HG03066 (cell line): ENCODE measurements at regions not wholly inside any gene's neighbourhood (a gene's known extent, or its start where the extent isn't known, plus 50 kb on each side); places are given as distances from the start of the nearest gene placed in this dataset.
"Not testable (repeated sequence)": the region's sequence is repeated elsewhere in the genome, so short reads cannot be mapped to it uniquely, and the experiment has no call there.

Experiments used
- ATAC-seq: cut with Tn5 transposase; IDR thresholded peaks from one replicate; pipeline ENCODE4 v1.9.1; 2021; ENCODE audit warnings: low read depth; ENCODE audit not compliant: unreplicated experiment

DNA sequence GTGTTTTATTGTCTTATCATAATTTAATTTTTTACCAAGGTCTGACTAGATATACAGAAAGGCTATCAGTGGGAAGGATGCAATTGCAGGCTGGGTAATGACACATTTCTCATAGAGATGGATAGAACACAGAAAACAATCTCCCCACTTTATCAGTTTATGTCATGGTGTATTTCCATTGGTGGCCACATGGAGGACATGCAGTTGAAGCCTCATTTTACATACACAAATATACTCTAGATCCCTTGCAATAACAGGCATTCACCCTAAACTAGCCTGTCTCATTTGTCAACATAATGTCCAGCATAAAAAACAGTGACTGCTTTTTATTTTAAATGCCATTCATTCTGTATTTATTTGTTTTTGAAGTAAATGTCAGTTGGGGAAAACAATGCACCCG lies 526.3 kb downstream of the GABRG2 start:
- no peak for ATAC-seq

DNA sequence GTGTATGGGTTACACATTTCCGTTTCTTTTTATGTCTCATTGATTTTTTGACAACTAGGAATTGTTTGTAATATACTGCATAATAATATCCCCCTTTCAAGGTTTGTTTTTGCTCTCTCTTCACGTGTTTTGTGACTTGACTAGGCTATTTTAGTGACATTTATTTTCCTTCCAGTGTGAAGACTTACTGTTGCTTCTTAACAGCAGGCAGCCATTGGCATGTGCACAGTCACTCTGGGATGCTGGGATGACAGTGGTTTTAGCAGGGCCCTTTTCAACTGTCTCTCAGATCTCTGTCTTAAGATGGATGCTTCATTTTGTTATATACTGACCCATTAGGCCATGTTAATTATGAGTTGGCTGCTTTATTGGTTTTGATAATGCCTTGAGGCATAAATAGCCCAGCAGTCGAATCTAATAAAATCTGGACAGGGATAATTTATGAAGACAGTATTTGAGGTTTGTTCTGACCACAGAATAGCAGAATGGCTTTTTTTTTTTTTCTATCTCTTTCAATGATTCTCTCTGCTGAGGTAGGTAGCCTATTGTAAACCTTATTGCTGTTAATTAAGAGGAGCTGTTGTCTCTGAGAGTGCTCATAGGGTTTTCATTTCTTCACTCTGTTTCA lies 536.0 kb downstream of the GABRG2 start:
- no peak for ATAC-seq

DNA sequence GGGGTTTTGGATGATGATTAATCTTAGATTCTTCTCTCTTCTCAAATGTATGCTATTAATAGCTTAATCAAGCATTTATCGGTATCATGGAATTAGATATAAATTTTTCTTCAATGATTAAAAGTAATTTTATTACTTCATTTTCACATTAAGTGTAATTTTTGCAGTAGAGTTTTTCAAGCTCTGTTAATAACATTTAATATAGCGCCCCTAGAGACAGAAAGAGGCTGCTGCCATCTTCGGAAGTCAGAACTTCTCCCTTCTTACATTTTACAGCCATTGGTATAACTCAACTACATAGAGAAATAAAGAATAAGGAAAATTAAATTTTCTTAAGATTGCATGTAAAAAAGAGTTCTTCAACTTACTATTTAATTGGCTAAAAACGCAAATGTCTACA lies 540.3 kb downstream of the GABRG2 start:
- ATAC-seq, result no peak

DNA sequence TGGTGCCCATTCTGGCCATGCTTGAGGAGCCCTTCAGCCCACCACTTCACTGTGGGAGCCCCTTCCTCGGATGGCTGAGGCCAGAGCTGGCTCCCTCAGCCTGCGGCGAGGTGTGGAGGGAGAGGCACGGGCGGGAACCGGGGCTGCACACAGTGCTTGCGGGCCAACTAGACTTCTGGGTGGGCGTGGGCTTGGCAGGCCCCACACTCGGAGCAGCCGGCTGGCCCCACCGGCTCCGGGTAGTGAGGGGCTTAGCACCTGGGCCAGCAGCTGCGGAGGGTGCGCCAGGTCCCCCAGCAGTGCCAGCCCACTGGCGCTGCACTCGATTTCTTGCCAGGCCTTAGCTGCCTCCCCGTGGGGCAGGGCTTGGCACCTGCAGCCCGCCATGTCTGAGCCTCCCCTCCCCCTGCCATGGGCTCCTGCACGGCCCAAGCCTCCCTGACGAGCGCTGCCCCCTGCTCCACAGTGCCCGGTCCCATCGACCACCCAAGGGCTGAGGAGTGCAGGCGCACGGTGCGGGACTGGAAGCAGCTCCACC lies 554.2 kb downstream of the GABRG2 start:
- ATAC-seq, result not testable (repeated sequence)

DNA sequence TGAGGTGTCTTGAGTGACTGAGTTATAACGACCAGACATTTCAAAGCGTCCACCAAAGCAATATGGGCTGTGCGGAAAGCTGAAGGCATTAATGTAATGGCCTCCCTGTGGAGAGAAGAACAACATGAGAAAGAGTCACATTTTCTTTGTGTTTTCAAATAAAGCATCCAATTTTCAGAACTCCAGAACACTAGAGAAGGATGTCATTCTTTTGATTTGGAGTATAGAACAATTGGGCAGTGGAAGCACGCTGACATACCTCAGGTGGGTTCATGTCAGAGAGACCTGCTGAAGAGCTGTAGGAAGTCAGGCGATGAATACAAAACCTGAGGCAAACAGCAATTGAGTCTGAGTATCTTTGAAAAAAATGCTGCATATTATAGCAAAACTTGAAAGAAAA lies 556.5 kb downstream of the GABRG2 start:
- ATAC-seq, result no peak

DNA sequence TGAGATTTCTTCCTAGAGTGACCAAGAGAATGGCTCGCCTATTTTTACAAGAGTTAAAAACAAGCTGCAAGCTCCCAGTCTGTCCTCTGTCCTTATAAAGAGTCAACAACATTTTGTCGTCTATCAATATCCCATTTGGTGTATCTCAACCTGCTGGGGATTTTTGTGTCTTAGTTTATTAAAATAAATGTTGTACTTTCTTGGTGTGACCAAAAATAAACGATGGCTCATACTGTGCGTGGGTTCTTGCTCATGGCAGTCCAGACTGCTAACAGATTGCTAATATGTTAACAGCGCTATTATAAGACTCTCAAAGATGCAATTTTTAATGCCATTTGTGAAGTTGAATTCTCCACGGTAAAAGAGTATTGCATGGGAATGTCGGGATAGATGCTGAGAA lies 569.9 kb downstream of the GABRG2 start:
- no peak for ATAC-seq

DNA sequence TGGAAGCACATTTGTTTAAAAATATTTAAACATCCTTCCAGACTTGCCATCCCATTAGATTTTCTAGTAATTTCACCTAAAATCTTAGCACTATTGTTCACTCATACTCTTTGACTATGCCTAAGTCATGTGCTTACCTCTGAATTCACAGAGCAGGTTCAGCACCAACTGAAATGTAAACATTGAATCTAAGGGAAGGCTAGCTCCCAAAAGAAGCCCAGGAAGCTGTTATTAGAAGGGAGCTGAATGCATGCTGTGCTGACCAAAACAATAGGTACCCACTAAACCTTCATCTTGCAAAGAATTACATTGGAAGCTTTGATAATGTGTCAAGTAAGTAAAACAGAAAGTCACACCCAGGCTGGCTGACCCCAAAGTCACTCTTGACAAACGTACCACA lies 571.3 kb downstream of the GABRG2 start:
- ATAC-seq, result no peak

DNA sequence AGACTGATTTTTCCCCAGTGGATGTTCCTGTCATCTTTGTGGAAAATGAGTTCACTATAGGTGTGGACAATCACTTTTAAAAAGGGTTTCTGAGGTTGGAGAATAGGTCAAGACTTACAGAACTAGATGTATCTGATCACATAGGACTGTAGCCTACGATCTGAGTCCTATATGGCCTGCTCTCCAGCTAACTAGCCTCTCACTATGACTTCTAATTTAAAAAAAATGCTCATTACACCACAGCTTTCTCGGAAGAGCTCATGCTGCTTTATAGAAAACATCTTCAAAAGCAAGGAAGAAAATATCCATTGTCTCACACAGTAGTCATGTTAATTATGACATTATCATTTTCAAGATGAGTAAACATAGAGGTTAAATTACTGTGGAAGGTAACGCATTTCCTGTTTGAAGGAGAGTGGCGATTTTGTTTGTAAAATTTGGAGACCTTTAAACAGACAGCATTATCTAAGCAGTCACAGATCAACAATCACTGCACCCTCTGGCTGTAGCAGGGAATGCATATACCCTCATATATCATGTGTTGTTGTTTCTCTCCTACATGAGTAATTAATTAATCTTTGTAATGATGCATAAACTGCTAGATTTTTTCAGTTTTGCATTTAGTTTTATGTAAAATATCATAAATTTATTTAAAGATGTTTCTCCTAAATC lies 573.7 kb downstream of the GABRG2 start:
- no peak for ATAC-seq

DNA sequence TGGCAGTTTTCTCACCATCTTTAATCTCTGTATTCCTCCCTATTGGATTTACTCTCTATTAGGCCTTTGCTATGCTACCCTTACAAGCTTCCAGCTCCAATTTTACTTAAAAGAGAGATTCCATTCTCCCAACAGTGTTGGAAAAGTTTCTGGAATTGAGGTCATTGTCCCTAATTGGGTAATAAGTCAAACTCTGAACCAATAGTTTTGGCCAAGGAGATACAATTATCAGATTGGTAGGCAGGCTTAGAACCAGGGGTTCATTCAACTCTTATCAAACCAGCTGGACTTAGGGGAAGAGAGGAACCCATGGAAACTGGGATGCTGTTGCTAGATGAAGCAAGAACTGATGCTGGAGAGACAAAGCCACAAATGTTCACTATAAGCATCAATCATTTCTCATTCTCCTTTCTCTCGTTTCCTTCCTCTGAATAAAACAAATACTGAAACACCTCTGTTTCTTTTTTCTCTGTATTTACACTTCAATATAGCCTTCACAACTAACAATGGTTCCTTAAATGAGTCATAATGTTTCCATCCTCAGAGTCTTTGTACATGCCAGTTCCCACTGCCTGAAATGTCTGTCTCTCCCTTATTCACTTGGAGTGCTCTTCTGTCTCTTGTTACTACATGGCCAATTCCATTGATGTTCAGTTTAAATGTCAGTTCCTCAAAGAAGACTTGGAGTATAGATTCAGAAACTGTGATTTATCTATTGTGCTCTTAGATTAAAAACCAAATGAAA lies 587.3 kb downstream of the GABRG2 start:
- no peak for ATAC-seq

DNA sequence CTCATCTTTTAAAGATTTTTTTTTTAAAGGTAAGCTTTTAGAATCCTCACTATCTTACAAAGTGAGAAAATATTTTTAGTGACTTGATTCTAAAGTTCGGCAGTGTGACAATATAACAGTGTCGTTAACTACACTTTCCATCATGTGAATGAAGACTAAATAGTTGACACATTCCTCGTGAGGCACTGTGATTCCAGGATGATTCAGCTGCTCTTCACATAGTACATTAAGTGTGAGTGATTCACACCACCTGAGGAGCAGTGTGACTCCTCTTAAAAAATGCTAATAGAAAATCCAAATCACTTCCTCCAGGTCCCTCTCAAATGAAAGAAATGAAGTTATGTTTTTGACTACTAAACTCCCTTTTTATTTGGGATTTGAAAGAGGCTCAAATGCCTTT lies 589.5 kb downstream of the GABRG2 start:
- no peak for ATAC-seq

DNA sequence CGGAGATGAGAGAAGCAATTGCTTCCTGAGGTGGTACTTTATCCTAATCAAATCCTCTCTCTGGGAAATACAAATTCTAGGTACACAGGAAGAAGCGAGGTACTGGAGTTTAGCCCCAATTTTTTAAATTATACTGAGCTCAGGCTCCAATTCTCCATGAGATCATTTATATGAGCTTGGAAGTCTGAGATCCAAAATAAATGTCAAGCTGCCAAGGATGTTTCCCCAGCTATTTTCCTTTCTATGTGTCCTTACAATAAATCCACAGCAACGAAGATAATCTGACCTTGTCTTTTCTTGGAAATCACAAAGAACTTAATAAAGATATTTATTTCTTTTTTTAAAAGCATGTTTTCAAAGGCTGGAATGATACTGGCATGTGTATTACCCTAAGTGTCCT lies 597.3 kb downstream of the GABRG2 start:
- ATAC-seq, result no peak

DNA sequence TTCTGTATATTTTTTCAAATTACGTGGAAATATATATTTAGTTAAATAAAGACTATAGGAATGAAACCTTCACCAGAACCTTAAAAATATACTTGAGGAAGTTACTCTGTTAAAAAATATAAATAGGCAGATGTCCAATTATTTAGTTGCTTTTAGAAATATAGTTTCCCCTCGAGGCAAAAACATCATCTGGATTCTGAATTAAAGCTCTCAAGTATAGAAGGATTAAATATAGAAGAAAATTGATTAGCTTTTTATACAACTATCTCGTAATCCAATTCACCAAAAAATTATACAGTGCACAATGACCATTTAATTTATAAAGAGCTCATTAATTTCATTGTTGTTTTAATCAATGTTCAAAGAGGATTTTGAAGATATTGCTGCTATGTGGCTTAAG lies 601.4 kb downstream of the GABRG2 start:
- no peak for ATAC-seq

DNA sequence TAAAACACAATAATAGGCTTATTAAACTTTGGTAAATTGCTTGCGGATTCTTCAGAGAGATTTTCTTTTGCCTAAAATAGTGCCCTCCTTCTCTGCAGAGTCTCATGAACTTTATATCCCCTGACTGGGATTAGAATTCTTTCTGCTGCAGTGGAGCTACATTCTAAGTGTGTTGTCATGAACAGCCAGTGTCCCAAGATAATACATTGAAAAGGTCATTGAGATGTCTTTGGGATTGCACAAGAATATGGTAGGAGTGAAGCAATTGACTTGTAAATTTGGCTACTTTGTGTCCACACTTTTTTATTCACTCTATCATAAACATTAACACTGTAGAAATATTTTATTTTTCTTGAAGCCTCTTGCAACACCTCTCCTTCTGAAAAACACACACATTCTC lies 604.5 kb downstream of the GABRG2 start:
- no peak for ATAC-seq

DNA sequence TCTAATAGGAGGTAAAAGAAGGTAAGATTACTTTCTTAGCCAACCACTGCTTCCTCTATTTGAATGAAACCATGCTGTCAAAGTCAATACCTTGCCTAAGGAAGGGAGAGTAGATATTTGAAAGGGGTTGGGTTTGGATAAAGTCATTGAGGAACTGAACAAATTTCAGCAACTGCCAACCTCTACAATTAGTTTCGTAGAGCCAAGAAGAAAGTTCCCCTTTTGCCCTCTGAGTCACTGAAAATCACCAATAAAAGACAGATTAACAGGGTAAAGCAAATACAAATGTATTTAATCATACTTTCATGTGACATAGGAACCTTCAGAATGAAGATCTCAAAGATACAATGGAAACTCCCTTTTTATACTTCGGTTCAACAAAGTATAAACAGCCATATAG lies 615.7 kb downstream of the GABRG2 start:
- ATAC-seq, result no peak

DNA sequence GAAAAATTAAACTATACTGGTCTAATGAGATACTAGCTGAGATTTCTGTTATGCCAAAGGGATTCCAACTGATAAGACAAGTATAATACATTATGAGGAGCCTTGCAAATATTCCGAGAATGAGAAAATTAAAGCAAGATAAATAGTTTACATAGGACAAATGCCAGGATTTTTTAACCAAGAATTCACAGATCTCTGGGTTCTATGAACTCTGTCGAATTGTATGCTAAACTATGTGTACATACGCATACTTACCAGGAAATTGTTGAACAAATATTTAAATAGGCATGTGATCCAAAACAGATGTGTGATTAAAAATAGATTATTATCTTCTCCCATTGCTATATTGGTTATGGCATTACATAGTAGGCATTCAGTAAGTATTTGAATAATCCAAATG lies 616.6 kb downstream of the GABRG2 start:
- ATAC-seq, result no peak

DNA sequence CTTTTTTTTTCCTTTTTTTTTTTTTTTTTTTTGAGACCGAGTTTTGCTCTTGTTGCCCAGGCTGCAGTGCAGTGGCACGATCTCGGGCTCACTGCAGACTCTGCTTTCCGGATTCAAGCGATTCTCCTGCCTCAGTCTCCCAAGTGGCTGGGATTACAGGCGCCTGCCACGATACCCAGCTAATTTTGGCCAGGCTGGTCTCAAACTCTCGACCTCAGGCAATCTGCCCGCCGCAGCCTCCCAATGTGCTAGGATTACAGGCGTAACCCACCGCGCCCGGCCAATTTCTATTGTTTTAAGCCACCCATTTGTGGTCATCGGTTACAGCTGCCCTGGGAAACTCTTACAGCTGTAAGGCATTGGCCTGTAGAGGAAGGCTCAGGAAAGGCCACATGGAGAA lies 617.7 kb downstream of the GABRG2 start:
- ATAC-seq, result no peak

DNA sequence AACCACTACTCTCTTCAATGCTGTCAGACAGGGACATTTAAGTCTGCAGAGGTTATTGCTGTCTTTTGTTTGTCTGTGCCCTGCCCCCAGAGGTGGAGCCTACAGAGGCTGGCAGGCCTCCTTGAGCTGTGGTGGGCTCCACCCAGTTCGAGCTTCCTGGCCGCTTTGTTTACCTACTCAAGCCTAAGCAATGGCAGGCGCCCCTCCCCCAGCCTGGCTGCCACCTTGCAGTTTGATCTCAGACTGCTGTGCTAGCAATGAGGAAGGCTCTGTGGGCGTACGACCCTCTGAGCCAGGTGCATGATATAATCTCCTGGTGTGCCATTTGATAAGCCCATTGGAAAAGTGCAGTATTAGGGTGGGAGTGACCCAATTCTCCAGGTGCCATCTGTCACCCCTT lies 628.7 kb downstream of the GABRG2 start:
- ATAC-seq, result not testable (repeated sequence)

DNA sequence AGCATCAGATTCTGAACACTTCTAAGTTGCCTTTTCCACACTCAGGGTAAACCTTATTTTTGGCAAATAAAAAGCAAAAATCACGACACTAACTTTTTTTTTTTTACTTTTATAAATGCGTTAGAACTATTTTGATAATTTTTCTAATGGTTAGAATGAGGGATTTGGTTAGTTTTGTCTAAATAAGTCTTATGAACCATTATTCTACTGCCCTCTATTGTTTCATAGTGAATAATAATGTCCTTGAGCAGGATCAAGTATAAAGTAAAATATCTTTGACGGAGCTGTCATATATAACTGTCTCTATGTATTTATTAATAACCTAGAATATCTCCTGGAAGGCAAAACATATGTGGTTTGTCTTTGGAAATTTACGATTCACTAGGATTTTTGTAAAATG lies 631.8 kb downstream of the GABRG2 start:
- ATAC-seq, result no peak

DNA sequence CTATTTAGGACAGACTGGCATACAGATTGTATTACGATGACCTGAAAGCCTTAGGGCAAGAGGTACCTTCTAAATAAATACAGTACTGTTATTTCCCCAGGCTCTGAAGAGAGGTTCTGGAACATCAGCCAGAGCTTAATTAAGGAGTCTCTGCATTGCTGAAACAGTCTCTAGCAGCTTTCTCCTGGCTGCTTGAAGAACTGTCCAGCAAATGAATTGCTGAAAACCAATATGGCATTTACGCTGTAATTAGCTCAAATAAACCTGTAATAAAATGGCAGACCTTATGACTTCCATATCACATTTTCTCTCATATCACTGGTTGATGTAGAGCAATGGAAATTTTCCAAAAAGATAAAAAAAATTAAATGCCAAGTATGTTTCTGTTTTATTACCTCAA lies 636.3 kb downstream of the GABRG2 start:
- no peak for ATAC-seq

DNA sequence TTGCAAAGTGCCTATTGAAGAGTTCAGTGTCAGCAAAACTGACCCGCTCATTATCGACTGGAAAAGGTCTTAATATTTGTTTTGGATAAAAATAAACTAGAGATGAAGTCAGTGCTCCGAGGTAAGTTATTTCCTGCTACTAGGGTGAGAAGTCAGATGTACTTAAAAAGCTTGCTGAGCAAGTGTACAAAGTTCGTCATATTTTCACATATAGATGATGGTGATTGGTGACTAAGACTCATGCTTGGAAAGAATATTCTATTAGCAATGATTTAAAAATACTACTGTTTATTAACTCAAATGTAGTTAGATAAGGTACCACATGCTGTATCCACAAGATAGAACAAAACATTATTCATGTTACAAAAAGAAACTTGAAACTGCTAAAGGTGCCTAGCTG lies 643.7 kb downstream of the GABRG2 start:
- ATAC-seq, result no peak

DNA sequence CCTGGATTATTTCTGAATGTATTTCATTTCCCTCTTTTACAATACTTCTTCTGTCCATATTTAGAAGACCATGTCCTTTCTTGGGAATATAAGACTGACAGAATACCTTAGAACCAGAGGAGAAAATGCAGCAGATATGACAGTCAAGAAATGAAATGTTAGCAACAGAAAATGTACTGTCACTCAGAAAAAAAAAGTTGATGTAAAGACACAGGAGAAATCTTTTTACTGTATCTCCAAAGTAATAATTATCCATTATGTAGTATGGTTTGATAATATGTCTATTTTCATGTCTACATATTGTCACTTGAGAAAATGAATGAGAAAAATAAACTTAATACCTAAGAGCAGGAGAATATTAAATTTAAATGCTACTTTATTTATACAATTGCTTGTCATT lies 652.1 kb downstream of the GABRG2 start:
- no peak for ATAC-seq

DNA sequence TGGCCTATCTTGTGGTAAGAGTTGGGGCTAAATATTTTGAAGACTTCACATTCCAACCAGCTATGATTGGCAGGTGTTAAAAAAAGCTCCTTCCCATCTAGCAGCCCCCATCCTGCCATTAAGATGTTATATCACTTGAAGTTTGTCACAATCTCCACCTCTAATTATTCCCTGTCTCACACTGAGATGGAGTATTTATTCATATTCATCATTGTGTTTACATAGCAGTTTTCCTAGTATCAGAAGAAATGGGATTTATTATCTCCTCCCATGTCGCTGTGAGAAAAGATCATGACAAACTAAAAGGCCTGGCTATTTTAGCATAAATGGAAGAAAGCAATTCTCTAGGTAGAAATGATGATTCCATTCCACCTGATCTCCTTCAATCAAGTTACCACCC lies 653.6 kb downstream of the GABRG2 start:
- no peak for ATAC-seq
